WERI-Rb-1 (cell line): ENCODE measurements at regions not wholly inside any gene's neighbourhood (a gene's known extent, or its start where the extent isn't known, plus 50 kb on each side); places are given as distances from the start of the nearest gene placed in this dataset.

Experiments used
- DNase-seq: peaks from one replicate; pipeline ENCODE4 v3.0.0-alpha.2; 2020
- H3K27ac ChIP-seq: fragments of 250-450 bp; sonication (Bioruptor Pico); 2 replicates; pipeline ENCODE4 v1.5.1; 2020; ENCODE audit warnings: mild to moderate bottlenecking, moderate library complexity
- H3K27me3 ChIP-seq: fragments of 250-450 bp; sonication (Bioruptor Pico); 2 replicates; pipeline ENCODE4 v1.5.1; 2021; ENCODE audit warnings: mild to moderate bottlenecking, low read depth, moderate library complexity; ENCODE audit not compliant: insufficient read depth, severe bottlenecking
- H3K36me3 ChIP-seq: fragments of 250-450 bp; sonication (Bioruptor Pico); 2 replicates; pipeline ENCODE4 v1.5.1; 2020; ENCODE audit warnings: mild to moderate bottlenecking, moderate library complexity
- H3K4me3 ChIP-seq: 2 replicates; pipeline ENCODE4 v1.5.1; 2011; ENCODE audit warnings: low read depth, mild to moderate bottlenecking, control low read depth, low read length
- H3K9me3 ChIP-seq: fragments of 250-450 bp; sonication (Bioruptor Pico); 2 replicates; pipeline ENCODE4 v1.5.1; 2021; ENCODE audit warnings: mild to moderate bottlenecking, moderate library complexity; ENCODE audit not compliant: severe bottlenecking
- CTCF ChIP-seq: IDR thresholded peaks from 2 replicates; pipeline ENCODE4 v1.5.1; 2011; ENCODE audit warnings: low read depth, mild to moderate bottlenecking, control low read depth, inconsistent platforms, low read length

- Histone ChIP-seq H3K27me3 (no peaks in the 10 kb centered on the region), H3K4me3 (no peak overlapping the region), H3K9me3 (no peaks in the 10 kb centered on the region), H3K27ac (no peak overlapping the region), H3K36me3 (no peaks in the 10 kb centered on the region)
- TF ChIP-seq CTCF, result no peak
- no peak for DNase-seq
Observed at GRCh38 chr6:139523986-139524385, 149.5 kb upstream of the CITED2 start.

- no peak for TF ChIP-seq CTCF
- H3K4me3 ChIP-seq, result no peak overlapping the region
- no peaks in the 10 kb centered on the region for H3K9me3 ChIP-seq
- H3K27ac ChIP-seq, result no peak overlapping the region
- no peaks in the 10 kb centered on the region for H3K27me3 ChIP-seq
- no peak for DNase-seq
- H3K36me3 ChIP-seq, result no peaks in the 10 kb centered on the region
Observed at GRCh38 chr6:139522511-139523220, 148.2 kb upstream of the CITED2 start.

- H3K27ac ChIP-seq, result no peak overlapping the region
- H3K36me3 ChIP-seq, result no peaks in the 10 kb centered on the region
- DNase-seq, result no peak
- H3K9me3 ChIP-seq, result no peaks in the 10 kb centered on the region
- no peaks in the 10 kb centered on the region for H3K27me3 ChIP-seq
- no peak overlapping the region for H3K4me3 ChIP-seq
- TF ChIP-seq CTCF, result no peak
Observed at GRCh38 chr6:139521338-139521737, 146.9 kb upstream of the CITED2 start.

GRCh38 chr6:139520321-139520768 is 145.9 kb upstream of the CITED2 start:
- no peaks in the 10 kb centered on the region for H3K9me3 ChIP-seq
- no peaks in the 10 kb centered on the region for H3K27me3 ChIP-seq
- no peak for DNase-seq
- no peak overlapping the region for H3K4me3 ChIP-seq
- TF ChIP-seq CTCF, result no peak
- no peak overlapping the region for H3K27ac ChIP-seq
- no peaks in the 10 kb centered on the region for H3K36me3 ChIP-seq

- DNase-seq, result no peak
- H3K36me3 ChIP-seq, result no peaks in the 10 kb centered on the region
- no peak overlapping the region for H3K27ac ChIP-seq
- H3K9me3 ChIP-seq, result no peaks in the 10 kb centered on the region
- H3K27me3 ChIP-seq, result no peaks in the 10 kb centered on the region
- TF ChIP-seq CTCF, result no peak
- no peak overlapping the region for H3K4me3 ChIP-seq
Observed at GRCh38 chr6:139519571-139520031, 145.2 kb upstream of the CITED2 start.

- Histone ChIP-seq H3K27ac (no peak overlapping the region), H3K9me3 (no peaks in the 10 kb centered on the region), H3K4me3 (no peak overlapping the region), H3K36me3 (no peaks in the 10 kb centered on the region), H3K27me3 (no peaks in the 10 kb centered on the region)
- DNase-seq, result no peak
- TF ChIP-seq CTCF, result no peak
Observed at GRCh38 chr6:139519097-139519496, 144.6 kb upstream of the CITED2 start.
